Neural progenitor cell (in vitro differentiated cells): ENCODE measurements at regions not wholly inside any gene's neighbourhood (a gene's known extent, or its start where the extent isn't known, plus 50 kb on each side); places are given as distances from the start of the nearest gene placed in this dataset.

ENCODE experiments used
- CTCF ChIP-seq: fragments of 200-600 bp; sonication (generic); IDR thresholded peaks from 2 replicates; pipeline ENCODE4 v1.5.1; 2017; ENCODE audit warnings: antibody characterized with exemption, mild to moderate bottlenecking
- EZH2 ChIP-seq: fragments of 200-600 bp; sonication (generic); IDR thresholded peaks from 2 replicates; pipeline ENCODE4 v1.6.1; 2017; ENCODE audit warnings: antibody characterized with exemption, mild to moderate bottlenecking, moderate library complexity

- TF ChIP-seq CTCF (no peak), EZH2 (no peak)
Observed at GRCh38 chrX:80316526-80316925, 103.7 kb upstream of the TENT5D start.
